ENCODE measurements at regions not wholly inside any gene's neighbourhood (a gene's known extent, or its start where the extent isn't known, plus 50 kb on each side); places are given as distances from the start of the nearest gene placed in this dataset.

GRCh38 chr3:157610876-157611535, 107.8 kb upstream of the VEPH1 start:
- Histone ChIP-seq H4K20me1 (ENCODE audit: insufficient read depth) (no peaks in the 10 kb centered on the region), H3K79me2 (replicated peaks; ENCODE audit: insufficient read depth, low read length) (no peaks in the 10 kb centered on the region), H3K27ac (ENCODE audit: low read length) (no peak overlapping the region), H3K4me3 (ENCODE audit: low read length) (no peak overlapping the region), H3K4me2 (ENCODE audit: low read length) (no peak overlapping the region), H2AFZ (ENCODE audit: low read depth, low read length) (no peak overlapping the region), H3K36me3 (ENCODE audit: insufficient read depth, low read length) (no peaks in the 10 kb centered on the region), H3K27me3 (ENCODE audit: insufficient read depth, low read depth, low read length) (no peaks in the 10 kb centered on the region), H3K9ac (ENCODE audit: low read length) (no peak overlapping the region), H3K9me2 (ENCODE audit: insufficient read depth, low read length) (no peaks in the 10 kb centered on the region), H3K9me3 (ENCODE audit: low read length) (no peaks in the 10 kb centered on the region), H3F3A (ENCODE audit: insufficient read depth, low read length, poor library complexity, severe bottlenecking) (no peaks in the 10 kb centered on the region)
- TF ChIP-seq EP300 (conservative IDR thresholded peaks at IDR 0.05; ENCODE audit: poor library complexity, severe bottlenecking) = no peak
- no peak for TF ChIP-seq MXI1 (conservative IDR thresholded peaks at IDR 0.05; ENCODE audit: poor library complexity, severe bottlenecking)
- no peak for TF ChIP-seq CTCF (IDR thresholded peaks at IDR 0.05; ENCODE audit: poor library complexity, severe bottlenecking)
- no peak for TF ChIP-seq REST (IDR thresholded peaks at IDR 0.05; ENCODE audit: borderline replicate concordance)
- TF ChIP-seq RAD21 (conservative IDR thresholded peaks at IDR 0.05) = no peak
- no peak for TF ChIP-seq EZH2 (IDR thresholded peaks at IDR 0.05; ENCODE audit: borderline replicate concordance, insufficient read depth, low read length, poor library complexity, severe bottlenecking)
- no peak for TF ChIP-seq POLR2AphosphoS5 (IDR thresholded peaks at IDR 0.05)
- TF ChIP-seq SMC3 (conservative IDR thresholded peaks at IDR 0.05; ENCODE audit: poor library complexity) = no peak
- TF ChIP-seq TAF1 (IDR thresholded peaks at IDR 0.05; ENCODE audit: low read depth) = no peak

GRCh38 chr3:157607826-157608405, 104.7 kb upstream of the VEPH1 start:
- H4K20me1 ChIP-seq (ENCODE audit: insufficient read depth) = no peaks in the 10 kb centered on the region
- no peak overlapping the region for H2AFZ ChIP-seq (ENCODE audit: low read depth, low read length)
- H3K9me2 ChIP-seq (ENCODE audit: insufficient read depth, low read length) = no peaks in the 10 kb centered on the region
- H3K36me3 ChIP-seq (ENCODE audit: insufficient read depth, low read length) = no peaks in the 10 kb centered on the region
- H3F3A ChIP-seq (ENCODE audit: insufficient read depth, low read length, poor library complexity, severe bottlenecking) = no peaks in the 10 kb centered on the region
- TF ChIP-seq SMC3 (conservative IDR thresholded peaks at IDR 0.05; ENCODE audit: poor library complexity) (no peak), POLR2AphosphoS5 (IDR thresholded peaks at IDR 0.05) (no peak), RAD21 (conservative IDR thresholded peaks at IDR 0.05) (no peak), REST (IDR thresholded peaks at IDR 0.05; ENCODE audit: borderline replicate concordance) (no peak), CTCF (IDR thresholded peaks at IDR 0.05; ENCODE audit: poor library complexity, severe bottlenecking) (no peak), MXI1 (conservative IDR thresholded peaks at IDR 0.05; ENCODE audit: poor library complexity, severe bottlenecking) (no peak), EP300 (conservative IDR thresholded peaks at IDR 0.05; ENCODE audit: poor library complexity, severe bottlenecking) (no peak), EZH2 (IDR thresholded peaks at IDR 0.05; ENCODE audit: borderline replicate concordance, insufficient read depth, low read length, poor library complexity, severe bottlenecking) (no peak), TAF1 (IDR thresholded peaks at IDR 0.05; ENCODE audit: low read depth) (no peak)
- H3K4me3 ChIP-seq (ENCODE audit: low read length) = no peak overlapping the region
- no peaks in the 10 kb centered on the region for H3K27me3 ChIP-seq (ENCODE audit: insufficient read depth, low read depth, low read length)
- no peak overlapping the region for H3K9ac ChIP-seq (ENCODE audit: low read length)
- H3K27ac ChIP-seq (ENCODE audit: low read length) = no peak overlapping the region
- no peaks in the 10 kb centered on the region for H3K9me3 ChIP-seq (ENCODE audit: low read length)
- no peak overlapping the region for H3K4me2 ChIP-seq (ENCODE audit: low read length)
- H3K79me2 ChIP-seq (replicated peaks; ENCODE audit: insufficient read depth, low read length) = no peaks in the 10 kb centered on the region
